GM19351 (cell line): ENCODE measurements at regions not wholly inside any gene's neighbourhood (a gene's known extent, or its start where the extent isn't known, plus 50 kb on each side); places are given as distances from the start of the nearest gene placed in this dataset.

ENCODE experiments used
- ATAC-seq: cut with Tn5 transposase; IDR thresholded peaks from one replicate; pipeline ENCODE4 v1.9.1; 2021; ENCODE audit warnings: mild to moderate bottlenecking, moderate library complexity; ENCODE audit not compliant: unreplicated experiment

DNA sequence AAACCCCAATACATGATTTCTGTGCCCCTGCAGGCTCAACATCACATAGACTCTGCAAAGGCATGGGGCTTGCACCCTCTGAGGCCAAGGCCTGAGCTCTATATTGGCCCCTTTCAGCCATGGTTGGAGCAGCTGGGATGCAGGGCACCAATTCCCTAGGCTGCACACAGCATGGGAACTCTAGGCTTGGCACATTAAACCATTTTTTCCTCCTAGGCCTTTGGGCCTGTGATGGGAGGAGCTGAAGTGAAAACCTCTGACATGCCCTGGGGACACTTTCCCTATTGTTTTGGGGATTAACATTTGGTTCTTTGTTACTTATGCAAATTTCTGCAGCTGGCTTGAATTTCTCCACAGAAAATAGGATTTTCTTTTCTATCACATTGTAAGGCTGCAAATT is 1629.5 kb downstream of the OTOL1 start:
- ATAC-seq, result no peak
